Osteocyte (in vitro differentiated cells): ENCODE measurements at regions not wholly inside any gene's neighbourhood (a gene's known extent, or its start where the extent isn't known, plus 50 kb on each side); places are given as distances from the start of the nearest gene placed in this dataset.

Experiments used
- DNase-seq: peaks from one replicate; pipeline ENCODE4 v3.0.0; 2021; ENCODE audit warnings: mixed read lengths; ENCODE audit not compliant: unreplicated experiment; ENCODE audit errors: extremely low spot score
- H3K27ac Mint-ChIP-seq: one replicate; pipeline ENCODE4 v1.8.0; 2021; ENCODE audit warnings: mild to moderate bottlenecking, mixed read lengths; ENCODE audit not compliant: unreplicated experiment
- H3K27me3 Mint-ChIP-seq: one replicate; pipeline ENCODE4 v1.8.0; 2021; ENCODE audit warnings: mixed read lengths; ENCODE audit not compliant: unreplicated experiment
- H3K36me3 Mint-ChIP-seq: one replicate; pipeline ENCODE4 v1.8.0; 2021; ENCODE audit warnings: mixed read lengths; ENCODE audit not compliant: unreplicated experiment
- H3K4me1 Mint-ChIP-seq: one replicate; pipeline ENCODE4 v1.8.0; 2021; ENCODE audit warnings: mixed read lengths; ENCODE audit not compliant: unreplicated experiment
- H3K4me3 Mint-ChIP-seq: one replicate; pipeline ENCODE4 v1.8.0; 2021; ENCODE audit warnings: mild to moderate bottlenecking, moderate library complexity, mixed read lengths; ENCODE audit not compliant: unreplicated experiment
- H3K9me3 Mint-ChIP-seq: one replicate; pipeline ENCODE4 v1.8.0; 2021; ENCODE audit warnings: mixed read lengths; ENCODE audit not compliant: unreplicated experiment
- CTCF ChIP-seq: fragments of 200-600 bp; sonication (generic); IDR thresholded peaks from 2 replicates; pipeline ENCODE4 v1.5.0; 2021; ENCODE audit warnings: antibody characterized with exemption, mild to moderate bottlenecking, moderate library complexity

GRCh38 chr2:9123069-9123468, 83.5 kb upstream of the ASAP2 start:
- Mint-ChIP-seq H3K36me3 (no peaks in the 10 kb centered on the region), H3K4me3 (no peak overlapping the region), H3K4me1 (no peaks in the 10 kb centered on the region), H3K27ac (no peak overlapping the region), H3K27me3 (no peaks in the 10 kb centered on the region), H3K9me3 (peaks cover 5% of the 10 kb centered on the region)
- no peak for TF ChIP-seq CTCF
- DNase-seq, result no peak

- TF ChIP-seq CTCF, result no peak
- H3K36me3 Mint-ChIP-seq, result no peaks in the 10 kb centered on the region
- no peak overlapping the region for H3K27ac Mint-ChIP-seq
- H3K9me3 Mint-ChIP-seq, result peaks cover 5% of the 10 kb centered on the region
- H3K27me3 Mint-ChIP-seq, result no peaks in the 10 kb centered on the region
- no peaks in the 10 kb centered on the region for H3K4me1 Mint-ChIP-seq
- no peak for DNase-seq
- H3K4me3 Mint-ChIP-seq, result no peak overlapping the region
Measured at GRCh38 chr2:9122367-9122766, 84.2 kb upstream of the ASAP2 start.

- DNase-seq, result no peak
- Mint-ChIP-seq H3K4me1 (no peaks in the 10 kb centered on the region), H3K27ac (no peak overlapping the region), H3K36me3 (no peaks in the 10 kb centered on the region), H3K4me3 (no peak overlapping the region), H3K27me3 (no peaks in the 10 kb centered on the region), H3K9me3 (no peaks in the 10 kb centered on the region)
- no peak for TF ChIP-seq CTCF
Measured at GRCh38 chr2:9118383-9118960, 88.1 kb upstream of the ASAP2 start.

- DNase-seq, result no peak
- no peaks in the 10 kb centered on the region for H3K36me3 Mint-ChIP-seq
- H3K9me3 Mint-ChIP-seq, result no peaks in the 10 kb centered on the region
- TF ChIP-seq CTCF, result no peak
- no peak overlapping the region for H3K4me3 Mint-ChIP-seq
- peaks cover 26% of the 10 kb centered on the region for H3K4me1 Mint-ChIP-seq
- H3K27ac Mint-ChIP-seq, result no peak overlapping the region
- H3K27me3 Mint-ChIP-seq, result no peaks in the 10 kb centered on the region
Measured at GRCh38 chr2:9115229-9115628, 91.4 kb upstream of the ASAP2 start.

- H3K27me3 Mint-ChIP-seq, result no peaks in the 10 kb centered on the region
- peak; percentile 8 for TF ChIP-seq CTCF
- no peaks in the 10 kb centered on the region for H3K36me3 Mint-ChIP-seq
Measured at GRCh38 chr2:9114458-9114857, 92.2 kb upstream of the ASAP2 start.

More at GRCh38 chr2:9114458-9114857, 92.2 kb upstream of the ASAP2 start:
- peaks cover 26% of the 10 kb centered on the region for H3K4me1 Mint-ChIP-seq
- H3K9me3 Mint-ChIP-seq, result no peaks in the 10 kb centered on the region
- no peak overlapping the region for H3K27ac Mint-ChIP-seq
- DNase-seq, result no peak
- H3K4me3 Mint-ChIP-seq, result no peak overlapping the region
